Right renal pelvis (tissue), 4 donors: ENCODE measurements at regions not wholly inside any gene's neighbourhood (a gene's known extent, or its start where the extent isn't known, plus 50 kb on each side); places are given as distances from the start of the nearest gene placed in this dataset.

ENCODE experiments used
- DNase-seq, 4 donors: peaks; one replicate each; pipeline ENCODE4 v3.0.0-alpha.2; 2013; ENCODE audit warnings: low read depth in 4 of 4, low spot score in 3 of 4, missing footprints in 1 of 4

- DNase-seq: no peak
These were observed 242.6 kb upstream of the ARID1B start for GRCh38 chr6:156534594-156534993.

- DNase-seq: no peak
These were observed 243.2 kb upstream of the ARID1B start for GRCh38 chr6:156533872-156534524.

GRCh38 chr6:156526081-156526480 lies 251.1 kb upstream of the ARID1B start:
- DNase-seq: no peak

GRCh38 chr6:156525541-156525940 lies 251.6 kb upstream of the ARID1B start:
- DNase-seq: no peak

DNA sequence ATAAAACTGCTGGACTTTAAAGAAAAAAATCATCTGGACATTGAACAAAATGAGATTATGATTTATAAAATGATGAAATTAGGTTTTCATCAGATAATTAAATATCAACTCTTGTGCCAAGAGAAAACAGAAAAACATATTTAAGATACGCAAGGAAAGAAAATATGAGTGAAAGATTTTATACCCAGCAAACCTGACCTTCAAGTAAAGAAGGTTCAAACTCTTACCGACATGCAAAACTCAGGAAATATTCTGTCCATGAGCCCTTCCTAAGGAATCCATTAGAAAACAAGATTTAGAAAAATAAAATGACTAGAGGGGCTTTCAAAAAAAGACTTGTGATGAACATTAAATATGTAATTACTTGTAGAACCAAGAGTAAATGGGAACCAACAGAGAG lies 257.2 kb upstream of the ARID1B start:
- no peak for DNase-seq

DNA sequence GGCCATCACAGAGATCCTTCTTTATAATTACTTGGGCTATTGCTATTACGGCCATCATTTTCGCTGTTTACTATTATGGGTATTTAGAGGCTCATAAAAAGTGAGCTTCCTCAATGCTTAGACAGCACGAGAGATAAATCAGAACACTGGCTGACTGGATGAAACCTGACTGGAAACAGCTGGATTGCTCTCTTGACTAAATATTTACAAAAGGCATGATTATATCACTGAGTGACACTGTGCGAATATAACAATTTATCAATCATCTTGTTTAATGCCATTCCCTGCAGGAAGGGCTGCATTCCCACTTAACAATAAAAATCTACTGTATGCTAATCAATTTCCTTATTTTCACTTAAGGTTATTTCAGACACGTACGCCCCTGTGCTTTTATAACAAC lies 260.1 kb upstream of the ARID1B start:
- peak in 3 of 4 donors; percentile 23 to 29 (median 28) for DNase-seq

DNA sequence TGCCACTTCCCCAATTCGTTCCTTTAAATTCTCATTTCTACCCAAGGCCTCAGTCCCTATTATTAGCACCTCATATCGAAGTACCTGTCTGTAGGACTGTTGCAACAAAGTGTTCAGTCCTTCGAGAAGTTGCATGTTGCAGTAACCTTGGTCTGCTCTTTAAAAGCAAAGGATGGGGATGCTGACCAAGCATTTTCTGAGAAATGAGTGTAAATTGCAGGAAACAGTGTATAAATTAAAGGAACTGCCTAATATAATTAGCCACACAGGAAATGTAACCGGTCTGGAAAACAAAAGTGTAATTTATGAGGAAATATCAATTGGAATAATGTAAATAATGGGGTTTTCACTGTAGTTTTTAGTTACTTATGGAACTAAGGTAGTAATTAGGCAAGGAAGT lies 261.9 kb upstream of the ARID1B start:
- no peak for DNase-seq

GRCh38 chr6:156513504-156513903 lies 263.7 kb upstream of the ARID1B start:
- DNase-seq: no peak

- DNase-seq: no peak
These were observed 265.6 kb upstream of the ARID1B start for GRCh38 chr6:156511570-156511969.

DNA sequence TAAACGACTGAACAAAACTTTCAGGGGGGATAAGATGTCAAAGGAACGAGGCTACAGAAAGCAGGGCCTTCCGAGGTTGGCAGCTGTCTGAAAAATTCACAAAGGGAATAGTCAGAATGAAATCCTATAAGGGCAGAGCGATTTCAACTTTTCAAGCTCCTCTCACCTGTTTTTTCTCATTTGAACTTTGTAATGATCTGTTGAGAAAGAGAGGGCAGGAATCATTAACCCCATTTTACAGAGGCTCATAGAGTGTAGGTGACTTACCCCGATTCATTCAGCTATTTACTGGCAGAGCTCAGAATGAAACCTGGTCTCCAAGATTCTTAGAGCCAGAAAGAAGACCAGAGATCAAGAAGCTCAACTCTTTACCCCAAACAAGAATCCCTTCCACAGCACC lies 266.1 kb upstream of the ARID1B start:
- DNase-seq: no peak

GRCh38 chr6:156510242-156510641 lies 266.9 kb upstream of the ARID1B start:
- no peak for DNase-seq

DNA sequence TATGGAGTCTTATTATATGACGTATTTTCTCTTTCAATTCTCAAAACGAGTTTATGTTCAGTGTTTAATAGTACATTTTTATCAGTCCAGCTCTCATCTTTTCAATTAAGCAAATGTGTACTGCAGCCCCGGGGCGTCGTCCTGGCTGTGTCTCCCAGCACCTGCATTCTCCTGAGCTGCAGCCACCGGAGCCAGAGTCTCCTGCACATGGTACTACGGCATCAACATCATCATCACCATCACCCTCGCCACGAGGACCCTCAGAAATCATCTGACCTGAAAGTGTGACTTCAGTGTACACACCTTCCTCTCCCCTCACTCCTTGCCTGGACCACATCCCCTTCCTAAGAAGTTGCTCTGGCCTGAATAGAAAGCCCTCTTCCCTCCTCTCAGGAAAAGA lies 267.7 kb upstream of the ARID1B start:
- no peak for DNase-seq

GRCh38 chr6:156508923-156509322 lies 268.3 kb upstream of the ARID1B start:
- no peak for DNase-seq

DNA sequence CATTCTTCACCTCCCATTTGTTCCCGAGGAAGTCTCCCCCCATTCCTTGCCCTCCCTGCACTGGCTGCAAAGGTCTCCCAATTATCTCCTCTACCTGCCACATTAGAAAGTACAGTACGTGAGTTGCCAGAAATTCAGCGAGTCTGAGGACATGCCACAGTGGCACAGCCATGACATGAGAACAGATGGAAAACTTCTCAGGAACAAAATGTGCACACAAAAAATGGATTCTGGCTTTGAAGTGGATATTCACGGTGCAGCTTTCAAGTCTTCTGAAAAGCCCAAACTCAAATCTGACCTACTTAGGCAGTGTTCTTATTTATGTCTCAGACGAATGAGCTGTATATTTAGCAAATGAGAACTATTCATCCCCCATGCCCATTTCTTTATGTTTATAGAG lies 269.1 kb upstream of the ARID1B start:
- no peak for DNase-seq

- DNase-seq: no peak
These were observed 269.5 kb upstream of the ARID1B start for GRCh38 chr6:156507656-156508055.

- no peak for DNase-seq
These were observed 270.1 kb upstream of the ARID1B start for GRCh38 chr6:156507106-156507505.

DNA sequence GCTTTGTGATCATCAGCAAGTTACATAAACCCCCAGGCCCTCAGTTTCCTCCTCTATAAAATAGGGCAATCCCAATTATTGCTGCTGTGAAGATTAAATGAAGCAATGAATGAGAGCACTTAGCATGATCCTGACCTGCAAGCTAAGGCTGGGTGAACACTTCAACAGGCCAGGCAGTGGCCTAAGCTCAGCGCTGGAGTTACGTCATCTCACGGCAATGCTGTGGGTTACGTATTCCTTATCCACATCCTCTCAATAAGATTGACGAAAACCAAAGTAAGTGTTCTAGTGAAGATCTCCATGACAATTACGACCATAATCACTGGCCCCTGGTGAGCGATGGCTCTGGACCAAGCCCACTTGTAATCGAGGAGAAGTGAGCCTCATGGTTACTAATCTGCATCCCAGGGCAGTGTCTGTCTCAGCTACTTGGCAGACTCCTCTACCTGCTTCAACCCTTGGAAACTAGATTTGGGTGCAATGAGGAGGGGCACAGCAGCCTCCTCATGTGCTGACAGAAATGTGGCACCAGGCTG lies 274.1 kb upstream of the ARID1B start:
- no peak for DNase-seq

GRCh38 chr6:156497618-156498017 lies 279.6 kb upstream of the ARID1B start:
- DNase-seq: no peak

DNA sequence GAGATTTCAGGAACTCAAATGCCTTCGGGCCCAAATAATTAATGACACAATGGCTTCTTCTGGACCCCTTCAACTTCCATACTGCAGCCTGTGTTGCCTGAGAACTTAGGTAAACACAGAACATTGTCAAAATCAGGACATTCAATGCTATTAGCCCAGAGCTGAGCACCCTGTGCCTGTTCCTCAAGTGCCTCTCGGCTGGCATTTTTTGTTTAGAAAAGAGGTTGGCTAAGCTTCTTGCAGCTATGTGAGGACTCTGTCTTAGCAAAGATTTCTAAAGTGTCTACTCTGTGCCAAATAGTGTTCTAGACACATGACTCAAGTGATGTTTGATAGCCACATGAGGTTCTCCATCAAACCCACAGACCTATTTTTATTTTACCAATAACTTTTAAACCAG lies 289.3 kb upstream of the ARID1B start:
- DNase-seq: no peak

- no peak for DNase-seq
These were observed 292.0 kb upstream of the ARID1B start for GRCh38 chr6:156485150-156485549.

DNA sequence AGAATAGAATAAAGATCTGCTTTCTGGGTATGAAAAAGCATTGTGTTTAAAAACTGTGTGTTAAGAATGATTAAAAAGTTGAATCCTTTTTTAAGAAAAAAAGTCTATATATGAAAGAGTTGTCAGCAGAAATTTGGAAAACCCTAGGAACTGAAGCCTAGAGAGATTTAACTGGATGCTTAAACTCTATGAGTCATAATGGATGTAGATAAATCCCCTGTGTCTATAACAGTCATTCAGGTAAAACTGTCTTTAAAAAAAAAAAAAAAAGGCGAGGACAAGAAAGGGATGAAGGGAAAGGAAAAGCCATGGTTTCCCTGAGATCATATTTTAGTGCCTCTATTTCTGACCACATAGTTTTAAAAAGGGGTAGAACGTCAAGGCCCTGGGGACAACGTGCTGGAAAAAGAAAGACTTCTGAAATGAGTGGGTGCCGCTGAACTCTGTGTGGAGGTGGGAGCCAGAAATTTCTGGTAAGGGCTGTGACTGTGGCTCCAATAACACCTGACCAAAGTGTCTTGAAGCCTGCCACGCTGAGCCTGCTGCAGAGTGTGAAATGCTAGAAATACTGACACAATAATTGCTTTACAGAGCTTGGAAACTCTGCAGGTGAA lies 302.6 kb upstream of the ARID1B start:
- no peak for DNase-seq

GRCh38 chr6:156471000-156471399 lies 306.2 kb upstream of the ARID1B start:
- DNase-seq: no peak
